B cell (primary cell): ENCODE measurements at regions not wholly inside any gene's neighbourhood (a gene's known extent, or its start where the extent isn't known, plus 50 kb on each side); places are given as distances from the start of the nearest gene placed in this dataset.
A peak's percentile ranks its signal among the peaks of the same experiment; 100 is the strongest.

Experiments
- ATAC-seq: fragments of 200-7000 bp; cut with Tn5 transposase; one replicate; pipeline ENCODE4 v1.10.0; 2021; ENCODE audit warnings: low read depth, mild to moderate bottlenecking, moderate number of reproducible peaks, moderate library complexity
- CTCF ChIA-PET: fragments of 350-600 bp; sonication (Branson Sonifier 250); formaldehyde crosslinking; loops from one replicate; lab custom pipeline; 2021; ENCODE audit warnings: antibody characterized with exemption, inconsistent platforms; lab: Charles Lee
- POLR2A ChIA-PET: fragments of 350-600 bp; sonication (Branson Sonifier 250); formaldehyde crosslinking; loops from one replicate; lab custom pipeline; 2021; ENCODE audit warnings: antibody characterized with exemption; lab: Charles Lee
- DNase-seq: peaks from one replicate; pipeline ENCODE4 v3.0.0; 2013
- H2AFZ ChIP-seq: 2 replicates; pipeline ENCODE4 v1.6.1; 2012; ENCODE audit warnings: mild to moderate bottlenecking, low read depth, low read length; ENCODE audit not compliant: insufficient read depth, poor library complexity, severe bottlenecking
- H3K27ac ChIP-seq, 2 donors: 1 replicate in 1 of 2; 2 replicates in 1 of 2; pipeline ENCODE4 v1.5.1; 2012 to 2013; ENCODE audit warnings: low read length in 2 of 2, mild to moderate bottlenecking in 2 of 2, moderate library complexity in 1 of 2
- H3K27me3 ChIP-seq, 4 experiments: fragments of 200-600 bp in 1 of 4; sonication (generic) in 1 of 4; replicated peaks in 1 of 4; 1 replicate in 2 of 4; 2 replicates in 2 of 4; pipeline versions ENCODE4 v1.6.1 to v1.7.0; 2013 to 2016; ENCODE audit warnings: low read length in 3 of 4, mild to moderate bottlenecking in 2 of 4, mixed read lengths in 1 of 4, moderate library complexity in 1 of 4; ENCODE audit not compliant: insufficient read depth in 4 of 4, control insufficient read depth in 3 of 4; ENCODE audit errors: control extremely low read depth in 1 of 4
- H3K36me3 ChIP-seq, 2 experiments: replicated peaks in 1 of 2; 1 replicate in 1 of 2; 2 replicates in 1 of 2; pipeline versions ENCODE4 v1.6.1 to v1.7.1; 2013; ENCODE audit warnings: low read length in 1 of 2; ENCODE audit not compliant: insufficient read depth in 2 of 2, control insufficient read depth in 1 of 2; ENCODE audit errors: control extremely low read depth in 1 of 2, extremely low read depth in 1 of 2
- H3K4me1 ChIP-seq, 2 donors: fragments of 200-600 bp in 1 of 2; sonication (generic) in 1 of 2; 1 replicate in 1 of 2; 2 replicates in 1 of 2; pipeline versions ENCODE4 v1.5.1 to v1.6.1; 2013 to 2017; ENCODE audit warnings: low read length in 2 of 2; ENCODE audit not compliant: control insufficient read depth in 2 of 2, insufficient read depth in 2 of 2
- H3K4me2 ChIP-seq: replicated peaks from 2 replicates; pipeline ENCODE3; 2012; ENCODE audit warnings: mild to moderate bottlenecking, low read depth, low read length; ENCODE audit not compliant: poor library complexity, severe bottlenecking
- H3K4me3 ChIP-seq, 5 experiments: fragments of 200-600 bp in 1 of 5; sonication (generic) in 1 of 5; 1 replicate in 3 of 5; 2 replicates in 2 of 5; pipeline versions ENCODE4 v1.5.1 to v1.7.0; 2011 to 2016; ENCODE audit warnings: low read length in 4 of 5, mild to moderate bottlenecking in 4 of 5, low read depth in 2 of 5, control low read depth in 1 of 5, moderate library complexity in 1 of 5; ENCODE audit not compliant: insufficient read depth in 1 of 5; ENCODE audit errors: control extremely low read depth in 1 of 5, extremely low read depth in 1 of 5
- H3K79me2 ChIP-seq: fragments of 200-600 bp; sonication (generic); one replicate; pipeline ENCODE4 v1.6.0; 2016; ENCODE audit warnings: low read length; ENCODE audit not compliant: control insufficient read depth, insufficient read depth
- H3K9ac ChIP-seq: fragments of 200-600 bp; sonication (generic); 2 replicates; pipeline ENCODE4 v1.6.1; 2017; ENCODE audit warnings: mild to moderate bottlenecking, low read length, moderate library complexity
- H3K9me3 ChIP-seq, 3 donors: one replicate each; pipeline versions ENCODE4 v1.6.1 to v1.7.1; 2013; ENCODE audit warnings: low read length in 2 of 3; ENCODE audit not compliant: control insufficient read depth in 2 of 3, insufficient read depth in 1 of 3; ENCODE audit errors: control extremely low read depth in 1 of 3
- H4K20me1 ChIP-seq: 2 replicates; pipeline ENCODE4 v1.6.0; 2012; ENCODE audit warnings: mild to moderate bottlenecking, low read length; ENCODE audit not compliant: insufficient read depth, control insufficient read depth, poor library complexity, severe bottlenecking
- H3K27ac Mint-ChIP-seq: one replicate; pipeline ENCODE4 v1.8.0; 2021; ENCODE audit warnings: mixed read lengths
- H3K27me3 Mint-ChIP-seq: one replicate; pipeline ENCODE4 v1.8.0; 2021; ENCODE audit warnings: mixed read lengths
- H3K4me1 Mint-ChIP-seq: one replicate; pipeline ENCODE4 v1.8.0; 2021; ENCODE audit warnings: mixed read lengths
- H3K4me3 Mint-ChIP-seq: one replicate; pipeline ENCODE4 v1.8.0; 2021; ENCODE audit warnings: mixed read lengths
- H3K9me3 Mint-ChIP-seq: one replicate; pipeline ENCODE4 v1.8.0; 2022; ENCODE audit warnings: mixed read lengths; ENCODE audit not compliant: insufficient read depth
- EZH2 ChIP-seq: IDR thresholded peaks from 2 replicates; pipeline ENCODE4 v1.6.1; 2012; ENCODE audit warnings: borderline replicate concordance, low read depth, mild to moderate bottlenecking, moderate library complexity, low read length; ENCODE audit not compliant: insufficient read depth, poor library complexity, severe bottlenecking
- WGBS: methylation state at CpG from one replicate; pipeline ENCODE4 v1.1.5; 2013; ENCODE audit warnings: missing lambda C conversion rate; ENCODE audit not compliant: insufficient coverage; 5-methylcytosine and 5-hydroxymethylcytosine counted together
- intact Hi-C: fragments of 100-400 bp; cut with micrococcal nuclease; formaldehyde crosslinking; loops from one replicate; pipeline ENCODE4 v1.10.0; 2022
- TF ChIP-seq, protein P1 (sequence below): fragments of 200-600 bp; IDR thresholded peaks from one replicate; pipeline ENCODE4 v1.8.0; 2022; ENCODE audit warnings: antibody characterized with exemption, mild to moderate bottlenecking

GRCh38 chr1:80221319-80221718 lies 1214.8 kb upstream of the ADGRL4 start:
- Histone ChIP-seq H3K79me2 (no peaks in the 10 kb centered on the region), H3K4me3 (no peak overlapping the region), H3K9me3 (no peaks in the 10 kb centered on the region), H3K4me1 (no peaks in the 10 kb centered on the region), H3K9ac (no peak overlapping the region), H3K36me3 (no peaks in the 10 kb centered on the region), H4K20me1 (no peaks in the 10 kb centered on the region), H2AFZ (no peak overlapping the region), H3K27me3 (no peaks in the 10 kb centered on the region), H3K27ac (no peak overlapping the region), H3K4me2 (no peak overlapping the region)
- Mint-ChIP-seq H3K27me3 (no peaks in the 10 kb centered on the region), H3K4me1 (no peaks in the 10 kb centered on the region), H3K9me3 (no peaks in the 10 kb centered on the region), H3K27ac (no peak overlapping the region), H3K4me3 (no peak overlapping the region)
- ChIA-PET CTCF (no interaction called here), POLR2A (no interaction called here)
- DNase-seq = no peak
- intact Hi-C loops = no loop called here
- TF ChIP-seq, protein P1, sequence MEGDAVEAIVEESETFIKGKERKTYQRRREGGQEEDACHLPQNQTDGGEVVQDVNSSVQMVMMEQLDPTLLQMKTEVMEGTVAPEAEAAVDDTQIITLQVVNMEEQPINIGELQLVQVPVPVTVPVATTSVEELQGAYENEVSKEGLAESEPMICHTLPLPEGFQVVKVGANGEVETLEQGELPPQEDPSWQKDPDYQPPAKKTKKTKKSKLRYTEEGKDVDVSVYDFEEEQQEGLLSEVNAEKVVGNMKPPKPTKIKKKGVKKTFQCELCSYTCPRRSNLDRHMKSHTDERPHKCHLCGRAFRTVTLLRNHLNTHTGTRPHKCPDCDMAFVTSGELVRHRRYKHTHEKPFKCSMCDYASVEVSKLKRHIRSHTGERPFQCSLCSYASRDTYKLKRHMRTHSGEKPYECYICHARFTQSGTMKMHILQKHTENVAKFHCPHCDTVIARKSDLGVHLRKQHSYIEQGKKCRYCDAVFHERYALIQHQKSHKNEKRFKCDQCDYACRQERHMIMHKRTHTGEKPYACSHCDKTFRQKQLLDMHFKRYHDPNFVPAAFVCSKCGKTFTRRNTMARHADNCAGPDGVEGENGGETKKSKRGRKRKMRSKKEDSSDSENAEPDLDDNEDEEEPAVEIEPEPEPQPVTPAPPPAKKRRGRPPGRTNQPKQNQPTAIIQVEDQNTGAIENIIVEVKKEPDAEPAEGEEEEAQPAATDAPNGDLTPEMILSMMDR = no peak
- no peak for TF ChIP-seq EZH2
- 100% methylated on average over 3 of the region's 4 CpGs for WGBS
- ATAC-seq = no peak

- no peak overlapping the region for H3K4me3 ChIP-seq
- H3K4me1 ChIP-seq = no peaks in the 10 kb centered on the region
- no peak overlapping the region for H2AFZ ChIP-seq
- no peak overlapping the region for H3K27ac Mint-ChIP-seq
- POLR2A ChIA-PET = no interaction called here
- intact Hi-C loops = no loop called here
- no peak overlapping the region for H3K27ac ChIP-seq
- H3K9me3 Mint-ChIP-seq = no peaks in the 10 kb centered on the region
- ATAC-seq = peak; percentile 21
- H3K4me2 ChIP-seq = no peak overlapping the region
- no CpG with 5 or more reads among the region's 2 CpGs for WGBS
- H3K27me3 Mint-ChIP-seq = no peaks in the 10 kb centered on the region
- no peaks in the 10 kb centered on the region for H3K36me3 ChIP-seq
- H4K20me1 ChIP-seq = no peaks in the 10 kb centered on the region
- peak; percentile 27 for DNase-seq
- no peak for TF ChIP-seq EZH2
- TF ChIP-seq, protein P1 = peak; percentile 46
- H3K79me2 ChIP-seq = no peaks in the 10 kb centered on the region
- H3K27me3 ChIP-seq = no peaks in the 10 kb centered on the region
- no peak overlapping the region for H3K9ac ChIP-seq
- CTCF ChIA-PET = no interaction called here
- H3K4me1 Mint-ChIP-seq = peaks cover 4% of the 10 kb centered on the region
- no peak overlapping the region for H3K4me3 Mint-ChIP-seq
- H3K9me3 ChIP-seq = no peaks in the 10 kb centered on the region
Measured at GRCh38 chr1:80218112-80218511, 1211.6 kb upstream of the ADGRL4 start.
